Neural progenitor cell (in vitro differentiated cells): ENCODE measurements at regions not wholly inside any gene's neighbourhood (a gene's known extent, or its start where the extent isn't known, plus 50 kb on each side); places are given as distances from the start of the nearest gene placed in this dataset.

Source experiments
- EZH2 ChIP-seq: fragments of 200-600 bp; sonication (generic); IDR thresholded peaks from 2 replicates; pipeline ENCODE4 v1.6.1; 2017; ENCODE audit warnings: antibody characterized with exemption, mild to moderate bottlenecking, moderate library complexity
- EZH2phosphoT487 ChIP-seq: fragments of 200-600 bp; sonication (generic); IDR thresholded peaks from 2 replicates; pipeline ENCODE4 v1.6.1; 2017; ENCODE audit warnings: antibody characterized with exemption
- TF ChIP-seq, protein P1 (sequence below): fragments of 200-600 bp; sonication (generic); IDR thresholded peaks from 2 replicates; pipeline ENCODE4 v1.5.1; 2017; ENCODE audit warnings: antibody characterized with exemption, mild to moderate bottlenecking

DNA sequence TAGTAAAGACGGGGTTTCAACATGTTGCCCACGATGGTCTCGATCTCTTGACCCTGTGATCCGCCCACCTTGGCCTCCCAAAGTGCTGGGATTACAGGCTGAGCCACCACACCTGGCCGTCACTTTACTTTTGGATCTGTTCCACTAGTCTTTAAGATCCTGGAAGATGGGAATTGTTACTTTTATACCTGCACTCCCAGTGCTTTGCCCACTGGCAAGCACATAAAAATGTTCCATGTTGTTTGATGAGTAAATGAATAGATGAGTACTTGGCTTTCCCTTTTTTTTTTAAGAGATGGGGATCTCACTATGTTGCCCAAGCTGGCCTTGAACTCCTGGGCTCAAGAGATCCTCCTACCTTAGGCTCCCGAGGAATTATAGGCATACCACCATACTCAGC, 84.8 kb upstream of the SASH1 start:
- TF ChIP-seq, protein P1, sequence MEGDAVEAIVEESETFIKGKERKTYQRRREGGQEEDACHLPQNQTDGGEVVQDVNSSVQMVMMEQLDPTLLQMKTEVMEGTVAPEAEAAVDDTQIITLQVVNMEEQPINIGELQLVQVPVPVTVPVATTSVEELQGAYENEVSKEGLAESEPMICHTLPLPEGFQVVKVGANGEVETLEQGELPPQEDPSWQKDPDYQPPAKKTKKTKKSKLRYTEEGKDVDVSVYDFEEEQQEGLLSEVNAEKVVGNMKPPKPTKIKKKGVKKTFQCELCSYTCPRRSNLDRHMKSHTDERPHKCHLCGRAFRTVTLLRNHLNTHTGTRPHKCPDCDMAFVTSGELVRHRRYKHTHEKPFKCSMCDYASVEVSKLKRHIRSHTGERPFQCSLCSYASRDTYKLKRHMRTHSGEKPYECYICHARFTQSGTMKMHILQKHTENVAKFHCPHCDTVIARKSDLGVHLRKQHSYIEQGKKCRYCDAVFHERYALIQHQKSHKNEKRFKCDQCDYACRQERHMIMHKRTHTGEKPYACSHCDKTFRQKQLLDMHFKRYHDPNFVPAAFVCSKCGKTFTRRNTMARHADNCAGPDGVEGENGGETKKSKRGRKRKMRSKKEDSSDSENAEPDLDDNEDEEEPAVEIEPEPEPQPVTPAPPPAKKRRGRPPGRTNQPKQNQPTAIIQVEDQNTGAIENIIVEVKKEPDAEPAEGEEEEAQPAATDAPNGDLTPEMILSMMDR: no peak
- no peak for TF ChIP-seq EZH2
- no peak for TF ChIP-seq EZH2phosphoT487
